Stimulated activated CD4-positive, alpha-beta T cell treated with anti-CD3 and anti-CD28 coated beads, TNF-alpha, amount 100 ng/mL, for 24 hours (primary cell): ENCODE measurements at regions not wholly inside any gene's neighbourhood (a gene's known extent, or its start where the extent isn't known, plus 50 kb on each side); places are given as distances from the start of the nearest gene placed in this dataset.
"Not testable (repeated sequence)": the region's sequence is repeated elsewhere in the genome, so short reads cannot be mapped to it uniquely, and the experiment has no call there.

Experiments used
- DNase-seq, 3 experiments: peaks; one replicate each; pipeline ENCODE4 v3.0.0-alpha.2; 2020; ENCODE audit warnings: low read depth in 3 of 3

GRCh38 chr7:32681174-32681518 is 185.9 kb downstream of the AVL9 start:
- no peak for DNase-seq

- DNase-seq: no peak
Observed at GRCh38 chr7:32680259-32681173, 185.2 kb downstream of the AVL9 start.

- no peak for DNase-seq
Observed at GRCh38 chr7:32679192-32679591, 183.9 kb downstream of the AVL9 start.

DNA sequence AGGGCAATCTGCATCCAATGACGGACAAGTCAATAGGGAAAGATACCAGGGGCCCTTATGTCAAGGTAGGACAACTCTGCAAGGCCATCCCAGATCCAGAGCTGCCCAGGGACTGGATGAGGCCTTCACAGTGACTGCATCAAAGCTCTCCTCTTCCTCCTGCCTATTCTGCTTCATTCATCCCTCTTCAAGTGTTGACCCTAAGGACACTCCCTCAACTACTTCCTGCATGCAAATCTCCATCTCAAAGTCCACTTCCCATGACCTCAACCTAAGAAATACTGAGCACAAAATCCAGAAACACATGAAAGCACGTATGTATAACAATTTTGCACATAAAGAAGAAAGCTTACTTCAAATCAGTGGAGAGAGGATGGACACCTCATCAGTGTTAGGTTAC is 182.3 kb downstream of the AVL9 start:
- no peak for DNase-seq

DNA sequence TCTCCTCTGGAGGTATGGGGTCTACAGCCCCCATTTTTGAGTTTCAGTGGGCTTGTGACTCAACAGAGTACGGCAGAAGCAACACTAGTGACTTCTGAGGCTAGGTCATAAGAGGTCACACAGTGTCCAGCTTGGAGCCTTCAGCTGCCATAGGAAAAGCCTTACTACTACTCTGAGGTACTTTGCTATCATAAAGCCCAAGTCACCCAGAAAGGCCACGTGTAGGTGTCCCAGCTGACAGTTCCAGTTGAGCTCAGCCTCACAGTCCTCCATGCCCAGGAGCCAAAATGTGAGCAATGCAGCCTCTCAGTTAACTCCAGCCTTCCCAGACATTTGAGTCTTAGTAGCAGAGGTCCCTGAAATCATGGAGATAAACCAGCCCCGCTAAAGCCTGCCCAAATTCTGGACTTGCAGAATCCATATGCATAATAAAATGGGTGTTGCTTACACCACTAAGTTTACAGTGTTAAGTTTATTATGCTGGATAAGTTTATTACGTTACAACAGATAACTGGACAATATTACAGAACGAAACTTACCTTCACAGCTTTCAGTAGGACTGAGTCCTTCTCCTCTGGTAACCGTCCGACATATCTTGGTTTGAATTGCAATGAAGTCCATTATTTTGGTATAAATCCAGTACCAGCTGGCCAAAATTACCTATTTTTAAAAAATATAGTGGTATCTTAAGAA is 181.1 kb downstream of the AVL9 start:
- no peak for DNase-seq

DNA sequence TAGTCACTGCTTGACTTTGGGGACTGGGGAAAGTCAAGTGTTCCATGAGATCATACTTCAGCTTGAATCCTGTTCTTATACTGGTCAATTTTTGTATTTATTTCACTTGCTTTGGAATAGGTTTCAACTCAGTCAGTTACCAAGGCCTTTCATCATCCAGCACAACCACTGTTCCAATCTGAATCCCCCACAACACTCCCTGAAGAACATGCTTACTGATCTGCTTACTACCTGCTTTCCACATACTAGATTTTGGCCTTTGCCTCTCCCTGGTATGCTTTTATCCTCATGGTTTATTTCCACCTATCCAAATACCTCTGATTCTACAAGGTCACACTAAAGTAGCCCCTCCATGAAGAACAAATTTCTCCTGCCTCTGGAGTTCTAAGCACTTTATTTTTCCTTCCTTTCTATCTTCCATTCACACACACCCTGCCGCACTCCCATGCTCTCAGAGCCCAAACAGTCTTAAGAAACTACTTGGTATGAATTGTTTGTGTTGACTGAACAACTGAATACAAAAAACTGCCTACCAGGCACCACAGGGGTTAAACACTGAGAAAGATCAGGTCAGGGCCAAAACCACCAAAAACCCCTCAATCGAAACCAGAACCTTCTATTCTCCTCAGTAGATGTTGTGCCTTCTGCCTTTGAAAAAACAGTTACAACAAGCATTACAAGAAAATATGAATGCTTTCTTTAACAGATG is 178.1 kb downstream of the AVL9 start:
- DNase-seq: no peak

GRCh38 chr7:32670110-32671025 is 175.1 kb downstream of the AVL9 start:
- no peak for DNase-seq

GRCh38 chr7:32669173-32669870 is 174.0 kb downstream of the AVL9 start:
- DNase-seq: not testable (repeated sequence)

GRCh38 chr7:32668387-32669097 is 173.3 kb downstream of the AVL9 start:
- not testable (repeated sequence) for DNase-seq

GRCh38 chr7:32667586-32667985 is 172.3 kb downstream of the AVL9 start:
- DNase-seq: not testable (repeated sequence)

DNA sequence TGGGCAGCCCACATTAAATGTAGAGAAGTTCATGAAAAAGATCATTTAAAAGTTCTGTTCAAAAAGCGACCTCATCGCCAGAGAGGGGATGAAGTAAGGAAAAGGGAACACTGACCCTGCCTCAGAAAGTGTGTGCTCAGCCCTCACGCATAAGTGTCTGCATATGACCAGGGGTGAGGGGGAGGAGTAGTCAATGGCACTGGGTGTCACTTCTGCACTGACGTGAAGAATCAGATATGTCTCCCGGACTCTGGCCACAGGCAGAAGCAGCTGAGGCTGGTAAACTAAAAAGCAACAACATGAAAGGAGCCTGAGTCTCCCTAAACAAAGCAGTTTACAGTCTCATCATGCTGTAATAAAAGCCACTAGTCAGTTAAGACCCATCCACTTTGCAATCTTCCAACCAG is 168.5 kb downstream of the AVL9 start:
- DNase-seq: not testable (repeated sequence)

DNA sequence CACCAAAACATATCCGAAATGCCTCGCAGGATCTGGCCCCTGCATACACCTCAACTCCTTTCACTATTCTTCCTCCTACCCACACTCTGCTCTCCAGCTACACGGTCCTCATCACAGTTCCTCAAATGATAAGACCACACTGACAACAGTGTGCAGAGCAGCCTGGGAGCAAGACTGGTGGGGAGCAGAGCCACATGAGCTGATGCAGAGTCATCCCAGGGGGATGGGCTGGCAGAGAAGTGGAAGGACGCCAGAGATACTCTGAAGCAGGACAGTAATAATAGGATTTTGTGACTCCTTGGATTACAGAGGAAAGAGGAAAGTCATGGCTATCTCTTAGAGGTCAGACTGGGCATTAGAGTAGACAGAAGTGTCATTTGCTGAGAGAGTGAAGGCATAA is 167.2 kb downstream of the AVL9 start:
- DNase-seq: not testable (repeated sequence)

GRCh38 chr7:32661929-32662328 is 166.6 kb downstream of the AVL9 start:
- no peak for DNase-seq

DNA sequence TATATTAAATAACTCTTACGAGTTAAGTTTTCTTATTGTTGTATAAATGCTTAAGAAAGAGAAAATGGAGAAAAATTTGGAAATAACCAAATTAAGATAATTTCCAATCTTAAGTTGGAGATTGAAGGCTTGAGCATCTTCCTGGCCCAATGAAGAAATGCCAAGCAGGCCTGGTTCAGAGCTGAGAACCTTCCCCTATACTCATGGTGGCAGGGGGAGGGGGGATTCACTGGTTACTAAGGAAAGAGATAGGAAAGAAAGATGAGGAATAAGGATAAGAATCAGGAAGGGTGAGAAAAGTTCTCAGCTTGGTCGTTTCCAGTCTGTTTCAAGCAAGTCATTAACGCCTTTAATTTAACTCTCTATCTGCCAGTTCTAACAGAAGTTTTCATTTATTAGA is 166.2 kb downstream of the AVL9 start:
- no peak for DNase-seq

DNA sequence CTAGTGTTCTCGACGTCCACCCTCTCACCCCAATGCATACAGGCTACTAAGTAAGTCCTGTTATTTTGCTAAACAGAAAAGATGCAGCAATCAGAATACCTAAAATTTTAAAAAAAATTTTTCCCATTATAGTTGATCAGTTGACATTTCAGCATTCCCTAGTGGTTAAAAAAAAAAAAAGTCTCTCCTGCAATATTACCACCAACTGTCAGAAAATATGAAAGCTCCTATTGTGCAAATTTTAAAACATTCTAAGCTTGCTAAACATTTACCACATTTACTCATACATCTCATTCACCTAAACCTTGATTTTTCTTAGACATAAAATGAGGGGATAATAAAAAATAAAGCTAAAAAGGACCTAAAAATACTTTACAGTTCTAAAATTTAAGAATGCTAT is 165.6 kb downstream of the AVL9 start:
- DNase-seq: no peak

DNA sequence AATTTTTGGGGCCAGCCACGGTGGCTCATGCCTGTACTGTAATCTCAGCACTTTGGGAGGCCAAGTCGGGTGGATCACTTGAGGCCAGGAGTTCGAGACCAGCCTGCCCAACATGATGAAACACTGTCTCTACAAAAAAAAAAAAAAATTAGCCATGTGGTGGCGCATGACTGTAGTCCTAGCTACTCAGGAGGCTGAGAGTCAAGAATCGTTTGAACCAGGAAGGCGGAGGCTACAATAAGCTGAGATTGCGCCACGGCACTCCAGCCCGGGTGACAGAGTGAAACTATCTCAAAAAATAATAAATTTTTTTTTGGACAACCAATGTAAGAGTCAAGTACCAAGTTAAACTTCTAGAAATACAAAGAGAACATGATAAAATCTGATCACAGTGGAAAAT is 164.6 kb downstream of the AVL9 start:
- no peak for DNase-seq

- DNase-seq: no peak
Observed at GRCh38 chr7:32658467-32658869, 163.2 kb downstream of the AVL9 start.

- DNase-seq: no peak
Observed at GRCh38 chr7:32658034-32658433, 162.7 kb downstream of the AVL9 start.

DNA sequence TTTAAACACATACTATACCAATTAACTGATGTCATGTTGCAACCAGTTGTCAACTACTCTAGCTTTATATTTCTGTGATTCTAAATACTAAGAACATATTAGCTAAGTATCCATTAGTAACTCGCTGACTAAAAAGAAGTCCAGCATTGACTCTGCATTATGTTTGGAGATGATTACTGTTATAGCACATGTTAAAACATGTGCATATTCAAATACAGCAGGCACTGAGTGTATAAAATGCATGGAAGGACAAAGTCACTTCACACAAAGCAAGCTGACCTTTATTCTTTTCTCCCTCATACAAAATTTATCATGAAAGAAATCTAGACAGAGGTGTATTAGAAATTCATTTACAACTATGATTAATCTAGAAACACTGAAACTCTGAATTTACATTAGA is 159.3 kb downstream of the AVL9 start:
- not testable (repeated sequence) for DNase-seq

DNA sequence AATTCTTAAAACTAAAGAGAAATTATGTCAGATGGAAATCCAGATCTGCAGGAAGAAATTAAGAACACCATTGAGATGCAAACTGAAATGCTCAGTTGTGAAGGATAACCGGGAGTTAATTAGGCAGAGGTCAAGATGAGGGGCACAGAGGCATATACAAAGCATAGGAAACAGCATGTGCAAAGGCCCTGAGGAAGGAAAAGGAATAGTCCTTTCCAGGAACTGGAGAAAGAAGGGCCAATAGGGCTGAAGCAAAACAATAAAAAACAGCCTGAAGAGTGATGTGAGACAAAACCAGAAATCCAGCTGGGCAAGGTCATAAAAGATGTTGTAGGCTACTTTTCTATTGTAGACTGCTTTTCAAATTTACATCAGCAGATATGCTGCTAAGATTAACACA is 155.1 kb downstream of the AVL9 start:
- DNase-seq: not testable (repeated sequence)
